DND-41 (cell line): ENCODE measurements at regions not wholly inside any gene's neighbourhood (a gene's known extent, or its start where the extent isn't known, plus 50 kb on each side); places are given as distances from the start of the nearest gene placed in this dataset.

Experiments used
- CTCF ChIP-seq: IDR thresholded peaks from 2 replicates; pipeline ENCODE4 v1.5.1; 2012; ENCODE audit warnings: borderline replicate concordance, low read length, moderate library complexity, mild to moderate bottlenecking; ENCODE audit not compliant: poor library complexity, severe bottlenecking; ENCODE audit errors: extremely low read depth
- EZH2 ChIP-seq: IDR thresholded peaks from 3 replicates; pipeline ENCODE4 v1.6.1; 2012; ENCODE audit warnings: borderline replicate concordance, low read depth, mild to moderate bottlenecking, moderate library complexity, low read length, inconsistent platforms; ENCODE audit not compliant: severe bottlenecking

DNA sequence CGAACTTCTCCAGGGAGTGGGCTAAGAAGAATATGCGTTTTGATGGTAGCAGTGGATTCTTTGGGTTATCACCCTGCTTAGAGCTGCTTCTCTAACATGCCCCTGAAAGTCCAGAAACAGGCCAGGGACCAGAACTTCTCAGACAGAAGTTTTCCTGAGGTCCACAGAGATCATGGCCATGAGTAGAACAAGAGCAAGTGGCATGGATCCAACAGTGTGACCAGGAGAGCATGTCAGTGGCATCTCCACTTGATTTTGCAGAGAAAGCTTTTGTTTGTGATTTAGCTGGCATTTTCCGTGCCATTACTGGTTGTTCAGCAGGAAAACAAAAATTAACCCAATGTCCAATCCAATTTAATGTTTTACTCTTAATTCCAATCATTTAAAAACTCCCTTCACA is 298.5 kb upstream of the CD180 start:
- TF ChIP-seq CTCF (no peak), EZH2 (no peak)
